ENCODE measurements at regions not wholly inside any gene's neighbourhood (a gene's known extent, or its start where the extent isn't known, plus 50 kb on each side); places are given as distances from the start of the nearest gene placed in this dataset.

GRCh38 chr13:108508263-108508662 lies 121.1 kb upstream of the MYO16 start:
- TF ChIP-seq POLR2AphosphoS5 (IDR thresholded peaks at IDR 0.05) (no peak), CTCF (IDR thresholded peaks at IDR 0.05) (peak in 4 of 6 experiments; percentile 38 to 49 (median 42))
